Nephron progenitor cell (in vitro differentiated cells): ENCODE measurements at regions not wholly inside any gene's neighbourhood (a gene's known extent, or its start where the extent isn't known, plus 50 kb on each side); places are given as distances from the start of the nearest gene placed in this dataset.

Experiments used
- DNase-seq: peaks from one replicate; pipeline ENCODE4 v3.0.0; 2021
- H3K27ac Mint-ChIP-seq: 2 replicates; pipeline ENCODE4 v1.8.0; 2021; ENCODE audit warnings: mild to moderate bottlenecking, moderate library complexity, mixed read lengths
- H3K27me3 Mint-ChIP-seq: 2 replicates; pipeline ENCODE4 v1.8.0; 2021; ENCODE audit warnings: mild to moderate bottlenecking, low read depth, mixed read lengths; ENCODE audit not compliant: poor library complexity
- H3K36me3 Mint-ChIP-seq: 2 replicates; pipeline ENCODE4 v1.8.0; 2021; ENCODE audit warnings: low read depth, mixed read lengths
- H3K4me1 Mint-ChIP-seq: 2 replicates; pipeline ENCODE4 v1.8.0; 2021; ENCODE audit warnings: mixed read lengths
- H3K4me3 Mint-ChIP-seq: 2 replicates; pipeline ENCODE4 v1.8.0; 2021; ENCODE audit warnings: mild to moderate bottlenecking, moderate library complexity, mixed read lengths
- H3K9me3 Mint-ChIP-seq: 2 replicates; pipeline ENCODE4 v1.8.0; 2021; ENCODE audit warnings: mild to moderate bottlenecking, moderate library complexity, mixed read lengths
- CTCF ChIP-seq: fragments of 200-600 bp; sonication (generic); IDR thresholded peaks from 2 replicates; pipeline ENCODE4 v1.5.0; 2021; ENCODE audit warnings: antibody characterized with exemption

DNA sequence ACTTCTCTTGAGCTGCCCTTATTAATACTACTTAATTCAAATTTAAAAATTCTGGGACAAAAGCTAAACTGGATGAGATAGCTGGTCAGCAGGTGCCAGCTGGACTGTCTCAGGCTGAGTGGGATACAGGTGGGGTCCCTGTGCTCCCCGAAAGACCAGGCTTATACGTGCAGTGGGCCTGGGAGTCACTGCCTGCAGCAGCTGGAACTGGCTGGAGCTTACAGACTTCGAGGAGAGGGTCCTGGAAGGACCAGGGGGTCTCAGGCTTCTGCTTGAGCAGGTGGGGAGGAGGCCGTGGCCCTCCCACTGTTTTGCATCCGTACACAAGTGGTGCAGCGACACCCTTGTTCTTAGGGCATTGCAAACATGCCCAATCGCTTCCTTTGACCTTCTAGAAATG is 203.7 kb downstream of the GLRX3 start:
- no peak for DNase-seq
- Mint-ChIP-seq H3K36me3 (no peaks in the 10 kb centered on the region), H3K27ac (no peak overlapping the region)

GRCh38 chr10:130340816-130341215 is 204.6 kb downstream of the GLRX3 start:
- Mint-ChIP-seq H3K36me3 (no peaks in the 10 kb centered on the region), H3K9me3 (no peaks in the 10 kb centered on the region), H3K27ac (no peak overlapping the region), H3K4me1 (peaks cover 2% of the 10 kb centered on the region), H3K4me3 (no peak overlapping the region), H3K27me3 (peaks cover 26% of the 10 kb centered on the region)
- TF ChIP-seq CTCF = no peak
- DNase-seq = no peak

More for the DNA sequence above, 203.7 kb downstream of the GLRX3 start:
- H3K4me3 Mint-ChIP-seq = no peak overlapping the region
- peaks cover 26% of the 10 kb centered on the region for H3K27me3 Mint-ChIP-seq
- H3K9me3 Mint-ChIP-seq = no peaks in the 10 kb centered on the region
- no peaks in the 10 kb centered on the region for H3K4me1 Mint-ChIP-seq
- TF ChIP-seq CTCF = no peak

- Mint-ChIP-seq H3K27me3 (peaks cover 24% of the 10 kb centered on the region), H3K4me1 (peaks cover 5% of the 10 kb centered on the region), H3K9me3 (no peaks in the 10 kb centered on the region), H3K27ac (no peak overlapping the region), H3K36me3 (no peaks in the 10 kb centered on the region), H3K4me3 (no peak overlapping the region)
- TF ChIP-seq CTCF = peak; percentile 84
- DNase-seq = peak; percentile 66
Observed at GRCh38 chr10:130341356-130341755, 205.2 kb downstream of the GLRX3 start.

- H3K27ac Mint-ChIP-seq = no peak overlapping the region
- H3K4me3 Mint-ChIP-seq = no peak overlapping the region
- H3K4me1 Mint-ChIP-seq = peaks cover 5% of the 10 kb centered on the region
- no peak for DNase-seq
- no peaks in the 10 kb centered on the region for H3K9me3 Mint-ChIP-seq
- TF ChIP-seq CTCF = no peak
- H3K36me3 Mint-ChIP-seq = no peaks in the 10 kb centered on the region
- H3K27me3 Mint-ChIP-seq = peaks cover 20% of the 10 kb centered on the region
Observed at GRCh38 chr10:130345728-130346127, 209.5 kb downstream of the GLRX3 start.

- H3K36me3 Mint-ChIP-seq = no peaks in the 10 kb centered on the region
- H3K27ac Mint-ChIP-seq = no peak overlapping the region
- no peak for DNase-seq
- H3K9me3 Mint-ChIP-seq = no peaks in the 10 kb centered on the region
- TF ChIP-seq CTCF = no peak
- peaks cover 5% of the 10 kb centered on the region for H3K27me3 Mint-ChIP-seq
- H3K4me3 Mint-ChIP-seq = no peak overlapping the region
- H3K4me1 Mint-ChIP-seq = peaks cover 1% of the 10 kb centered on the region
Observed at GRCh38 chr10:130350996-130351395, 214.8 kb downstream of the GLRX3 start.

DNA sequence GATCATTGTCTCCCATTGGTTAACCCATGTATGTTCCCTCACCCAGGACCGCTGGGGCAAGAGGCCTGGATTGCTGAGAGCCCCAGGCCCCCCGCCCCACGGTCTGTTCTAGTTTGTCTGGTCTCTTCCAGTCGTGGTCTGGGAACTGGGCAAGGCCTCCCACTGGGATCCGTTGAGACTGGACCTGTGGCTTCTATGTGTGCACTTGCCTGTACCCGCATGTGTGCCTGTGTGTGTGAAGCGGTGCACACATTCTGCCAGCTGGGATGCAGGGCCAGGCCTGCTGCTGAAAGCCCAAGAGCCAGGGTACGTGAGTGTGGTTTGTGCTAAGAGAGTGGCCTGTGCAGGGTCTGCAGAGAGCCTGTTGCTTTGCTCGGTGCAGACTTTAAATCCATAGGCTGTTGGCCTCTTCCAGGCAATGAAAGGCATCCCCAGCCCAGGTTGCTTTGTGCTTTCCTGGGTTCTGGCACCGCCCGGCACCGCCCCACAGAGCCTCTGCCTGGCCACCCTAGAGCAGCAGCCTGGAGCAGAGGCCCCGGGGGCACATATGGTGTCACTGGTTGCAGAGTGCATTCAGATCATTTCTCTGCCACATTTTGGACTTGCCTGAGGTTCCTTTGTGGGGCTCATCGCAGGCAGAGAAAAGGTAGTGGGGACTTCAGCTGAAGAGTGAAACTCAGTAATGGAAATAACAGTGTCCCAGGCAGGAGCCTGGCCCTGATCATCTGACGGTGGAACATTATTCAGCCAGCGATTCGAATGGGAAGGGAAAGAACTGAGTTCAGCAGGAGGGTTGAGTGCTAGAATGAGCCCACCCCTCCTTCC is 215.5 kb downstream of the GLRX3 start:
- H3K36me3 Mint-ChIP-seq = no peaks in the 10 kb centered on the region
- peaks cover 12% of the 10 kb centered on the region for H3K27me3 Mint-ChIP-seq
- no peak for DNase-seq
- no peaks in the 10 kb centered on the region for H3K4me1 Mint-ChIP-seq
- no peak overlapping the region for H3K4me3 Mint-ChIP-seq
- H3K9me3 Mint-ChIP-seq = no peaks in the 10 kb centered on the region
- TF ChIP-seq CTCF = no peak
- H3K27ac Mint-ChIP-seq = no peak overlapping the region
